Endothelial cell of umbilical vein (primary cell): ENCODE measurements at regions not wholly inside any gene's neighbourhood (a gene's known extent, or its start where the extent isn't known, plus 50 kb on each side); places are given as distances from the start of the nearest gene placed in this dataset.

ENCODE experiments used
- BruUV-seq: library from RNA; stranded (reverse); fragments of 400-500 nt; replicated peaks from 2 replicates; lab custom pipeline; 2021; lab: Mats Ljungman, UMichigan
- CTCF ChIA-PET: fragments of 300-600, 350-600 bp; sonication (Branson Sonifier 250); formaldehyde crosslinking; loops from one replicate; lab custom pipeline; 2021; ENCODE audit warnings: antibody characterized with exemption, inconsistent platforms; lab: Charles Lee
- POLR2A ChIA-PET: fragments of 300-600, 350-600 bp; sonication (Branson Sonifier 250); formaldehyde crosslinking; loops from one replicate; lab custom pipeline; 2021; ENCODE audit warnings: antibody characterized with exemption, inconsistent platforms; lab: Charles Lee
- DNase-seq: peaks from one replicate; pipeline ENCODE4 v3.0.0-alpha.2; 2011; ENCODE audit warnings: low read depth, low spot score
- FAIRE-seq: peaks from 2 replicates; lab custom pipeline; 2011; peaks lifted over from hg19 to GRCh38; lab: Jason Lieb, UNC
- H2AFZ ChIP-seq: 2 replicates; pipeline ENCODE4 v1.6.0; 2012; ENCODE audit warnings: low read depth, low read length, control low read depth, inconsistent platforms
- H3K27ac ChIP-seq: 2 replicates; pipeline ENCODE4 v1.5.1; 2011; ENCODE audit warnings: low read depth, mild to moderate bottlenecking, control low read depth, low read length, moderate library complexity; ENCODE audit not compliant: insufficient read depth
- H3K27me3 ChIP-seq, 2 experiments: 2 replicates each; pipeline versions ENCODE4 v1.6.0 to v1.6.1; 2011; ENCODE audit warnings: low read length in 2 of 2, mixed read lengths in 1 of 2; ENCODE audit not compliant: control insufficient read depth in 2 of 2, insufficient read depth in 2 of 2
- H3K36me3 ChIP-seq, 2 experiments: 2 replicates in 1 of 2; 3 replicates in 1 of 2; pipeline ENCODE4 v1.5.1; 2011; ENCODE audit warnings: low read length in 2 of 2, mild to moderate bottlenecking in 1 of 2, moderate library complexity in 1 of 2; ENCODE audit not compliant: control insufficient read depth in 2 of 2, insufficient read depth in 2 of 2; ENCODE audit errors: extremely low read depth in 1 of 2
- H3K4me1 ChIP-seq: 3 replicates; pipeline ENCODE4 v1.5.1; 2011; ENCODE audit warnings: mild to moderate bottlenecking, low read length; ENCODE audit not compliant: control insufficient read depth, insufficient read depth; ENCODE audit errors: extremely low read depth
- H3K4me2 ChIP-seq: 2 replicates; pipeline ENCODE4 v1.6.1; 2011; ENCODE audit warnings: low read length, control low read depth, mixed read lengths; ENCODE audit not compliant: insufficient read depth
- H3K4me3 ChIP-seq, 3 experiments: fragments of 200-600 bp in 1 of 3; sonication (generic), shearing (Covaris generic) in 1 of 3; replicated peaks in 1 of 3; 2 replicates each; pipeline ENCODE4 v1.5.1; 2011 to 2016; ENCODE audit warnings: control low read depth in 3 of 3, low read length in 3 of 3, mild to moderate bottlenecking in 2 of 3, inconsistent platforms in 1 of 3, low read depth in 1 of 3, moderate library complexity in 1 of 3; ENCODE audit not compliant: insufficient read depth in 1 of 3
- H3K79me2 ChIP-seq: 2 replicates; pipeline ENCODE4 v1.6.0; 2012; ENCODE audit warnings: low read length, inconsistent platforms; ENCODE audit not compliant: control insufficient read depth, insufficient read depth
- H3K9ac ChIP-seq: replicated peaks from 2 replicates; pipeline ENCODE3; 2011; ENCODE audit warnings: low read length, control low read depth; ENCODE audit not compliant: insufficient read depth; ENCODE audit errors: extremely low read depth
- H3K9me1 ChIP-seq: replicated peaks from 3 replicates; pipeline ENCODE4 v1.6.0; 2011; ENCODE audit warnings: mild to moderate bottlenecking, low read length; ENCODE audit not compliant: control insufficient read depth, insufficient read depth; ENCODE audit errors: extremely low read depth
- H3K9me3 ChIP-seq: replicated peaks from 2 replicates; pipeline ENCODE4 v1.5.1; 2012; ENCODE audit warnings: low read length, inconsistent platforms; ENCODE audit not compliant: control insufficient read depth, insufficient read depth
- H4K20me1 ChIP-seq: replicated peaks from 2 replicates; pipeline ENCODE3; 2011; ENCODE audit warnings: mild to moderate bottlenecking, low read length; ENCODE audit not compliant: control insufficient read depth, insufficient read depth; ENCODE audit errors: extremely low read depth
- CTCF ChIP-seq, 2 donors: IDR thresholded peaks; 1 replicate in 1 of 2; 2 replicates in 1 of 2; pipeline ENCODE4 v1.5.1; 2011; ENCODE audit warnings: low read length in 2 of 2, mild to moderate bottlenecking in 2 of 2, moderate library complexity in 2 of 2, control low read depth in 1 of 2, inconsistent platforms in 1 of 2, low read depth in 1 of 2; ENCODE audit not compliant: insufficient read depth in 1 of 2; ENCODE audit errors: extremely low read depth in 1 of 2
- EZH2 ChIP-seq: IDR thresholded peaks from 2 replicates; pipeline ENCODE4 v1.6.1; 2012; ENCODE audit warnings: borderline replicate concordance, low read depth, mild to moderate bottlenecking, moderate library complexity, low read length, inconsistent platforms; ENCODE audit not compliant: severe bottlenecking
- FOS ChIP-seq: IDR thresholded peaks from 2 replicates; pipeline ENCODE4 v1.6.1; 2011; ENCODE audit warnings: mild to moderate bottlenecking, low read length, moderate library complexity, borderline replicate concordance; ENCODE audit not compliant: insufficient read depth
- GATA2 ChIP-seq: IDR thresholded peaks from 2 replicates; pipeline ENCODE4 v1.7.0; 2011; ENCODE audit warnings: low read depth, mild to moderate bottlenecking, moderate library complexity, mixed read lengths, low read length; ENCODE audit not compliant: insufficient read length, insufficient read depth
- JUN ChIP-seq: IDR thresholded peaks from 2 replicates; pipeline ENCODE4 v1.6.1; 2011; ENCODE audit warnings: borderline replicate concordance, low read depth; ENCODE audit not compliant: insufficient read length, insufficient read depth
- MYC ChIP-seq: IDR thresholded peaks from one replicate; pipeline ENCODE4 v1.6.1; 2011; ENCODE audit warnings: mild to moderate bottlenecking, low read depth, low read length
- POLR2A ChIP-seq: IDR thresholded peaks from 2 replicates; pipeline ENCODE4 v1.6.1; 2012; ENCODE audit warnings: low read depth, mild to moderate bottlenecking, control low read depth, low read length
- POLR2AphosphoS5 ChIP-seq: IDR thresholded peaks from 2 replicates; pipeline ENCODE4 v1.6.1; 2012; ENCODE audit warnings: low read depth, mild to moderate bottlenecking, control low read depth, low read length, moderate library complexity; ENCODE audit not compliant: insufficient read depth
- dilution Hi-C: fragments of 300-500 bp; cut with MboI; formaldehyde crosslinking; loops from one replicate; pipeline ENCODE4 v1.15.0; 2019; ENCODE audit warnings: low sequenced_read_pairs; ENCODE audit not compliant: extremely low pct_ligation_motif_present
- intact Hi-C: fragments of 100-400 bp; cut with micrococcal nuclease; formaldehyde crosslinking; loops from one replicate; pipeline ENCODE4 v1.10.0; 2022
- TF ChIP-seq, protein P1 (sequence below): IDR thresholded peaks from 2 replicates; pipeline ENCODE4 v1.6.1; 2011; ENCODE audit not compliant: insufficient read depth, insufficient read length

- Histone ChIP-seq H3K4me2 (peak overlapping the region; percentile 33), H3K9me3 (no peaks in the 10 kb centered on the region), H3K79me2 (no peaks in the 10 kb centered on the region), H3K9ac (no peak overlapping the region), H2AFZ (peak overlapping the region; percentile 31), H4K20me1 (no peaks in the 10 kb centered on the region), H3K36me3 (no peaks in the 10 kb centered on the region), H3K4me1 (peaks cover 17% of the 10 kb centered on the region), H3K27me3 (no peaks in the 10 kb centered on the region), H3K4me3 (no peak overlapping the region), H3K27ac (no peak overlapping the region), H3K9me1 (no peaks in the 10 kb centered on the region)
- DNase-seq: peak; percentile 40
- TF ChIP-seq FOS: no peak
- TF ChIP-seq EZH2: no peak
- no peak for TF ChIP-seq POLR2AphosphoS5
- no peak for TF ChIP-seq GATA2
- no peak for TF ChIP-seq JUN
- TF ChIP-seq POLR2A: no peak
- TF ChIP-seq, protein P1, sequence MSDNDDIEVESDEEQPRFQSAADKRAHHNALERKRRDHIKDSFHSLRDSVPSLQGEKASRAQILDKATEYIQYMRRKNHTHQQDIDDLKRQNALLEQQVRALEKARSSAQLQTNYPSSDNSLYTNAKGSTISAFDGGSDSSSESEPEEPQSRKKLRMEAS: no peak
- no peak for TF ChIP-seq CTCF (IDR thresholded peaks at IDR 0.05; ENCODE audit: extremely low read depth in 1 of 2, insufficient read depth in 1 of 2, low read depth in 1 of 2, low read length in 2 of 2)
- TF ChIP-seq MYC: no peak
- no peak for FAIRE-seq
- intact Hi-C loops: no loop called here
- no TSS peak for BruUV-seq
- ChIA-PET CTCF (interaction anchor here (1.3 kb wide), 1 partner anchor 35 kb away, joined by 3 read pairs; no protein-coding TSS in a partner anchor), POLR2A (no interaction called here)
- dilution Hi-C loops: no loop called here
These were observed 122.1 kb upstream of the RBMS1 start for GRCh38 chr2:160615706-160616105.
